Activated naive CD4-positive, alpha-beta T cell treated with anti-CD3 and anti-CD28 coated beads, Interleukin-2, amount 50 U/mL, for 24 hours (primary cell): ENCODE measurements at regions not wholly inside any gene's neighbourhood (a gene's known extent, or its start where the extent isn't known, plus 50 kb on each side); places are given as distances from the start of the nearest gene placed in this dataset.
A peak's percentile ranks its signal among the peaks of the same experiment; 100 is the strongest.

Experiments used
- H3K27ac Mint-ChIP-seq: one replicate; pipeline ENCODE4 v1.8.0; 2021; ENCODE audit warnings: mild to moderate bottlenecking, mixed read lengths
- H3K27me3 Mint-ChIP-seq: one replicate; pipeline ENCODE4 v1.8.0; 2021; ENCODE audit warnings: mixed read lengths
- H3K36me3 Mint-ChIP-seq: one replicate; pipeline ENCODE4 v1.8.0; 2021; ENCODE audit warnings: mixed read lengths
- H3K4me1 Mint-ChIP-seq: one replicate; pipeline ENCODE4 v1.8.0; 2021; ENCODE audit warnings: mixed read lengths
- H3K4me3 Mint-ChIP-seq: one replicate; pipeline ENCODE4 v1.8.0; 2021; ENCODE audit warnings: mild to moderate bottlenecking, mixed read lengths
- H3K9me3 Mint-ChIP-seq: one replicate; pipeline ENCODE4 v1.8.0; 2021; ENCODE audit warnings: mixed read lengths

DNA sequence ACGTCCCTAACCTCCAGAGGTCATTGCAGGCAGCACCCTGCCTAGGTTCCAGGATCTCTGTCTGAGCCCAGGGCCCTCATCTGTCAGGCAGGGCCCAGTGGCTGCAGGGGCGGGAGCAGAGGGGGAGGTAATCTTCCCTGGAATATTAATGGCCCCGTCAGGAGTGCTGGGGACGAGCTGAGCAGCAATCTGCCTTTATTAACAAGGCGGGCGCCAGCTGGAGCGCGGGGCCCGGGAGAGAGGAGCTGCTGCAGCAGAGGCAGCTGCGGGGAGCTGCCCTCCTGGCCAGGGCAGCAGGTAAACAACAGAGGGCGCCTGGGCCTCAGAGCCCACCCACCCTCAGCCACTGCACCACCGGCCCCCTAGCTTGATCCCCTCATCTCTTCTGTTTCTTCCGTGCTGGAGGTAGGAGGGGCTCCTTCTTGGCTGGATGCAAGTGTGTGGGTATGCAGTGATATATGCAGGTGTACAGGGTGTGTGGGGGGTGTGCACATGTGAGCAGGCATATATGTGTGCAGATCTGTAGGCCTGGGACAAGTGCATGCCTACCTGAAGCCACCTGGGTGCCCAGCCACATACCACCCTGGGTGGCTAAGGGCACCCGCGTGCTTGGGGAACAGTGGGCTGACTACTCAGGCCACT is 131.8 kb upstream of the MLN start:
- Mint-ChIP-seq H3K4me3 (no peak overlapping the region), H3K27ac (no peak overlapping the region)

DNA sequence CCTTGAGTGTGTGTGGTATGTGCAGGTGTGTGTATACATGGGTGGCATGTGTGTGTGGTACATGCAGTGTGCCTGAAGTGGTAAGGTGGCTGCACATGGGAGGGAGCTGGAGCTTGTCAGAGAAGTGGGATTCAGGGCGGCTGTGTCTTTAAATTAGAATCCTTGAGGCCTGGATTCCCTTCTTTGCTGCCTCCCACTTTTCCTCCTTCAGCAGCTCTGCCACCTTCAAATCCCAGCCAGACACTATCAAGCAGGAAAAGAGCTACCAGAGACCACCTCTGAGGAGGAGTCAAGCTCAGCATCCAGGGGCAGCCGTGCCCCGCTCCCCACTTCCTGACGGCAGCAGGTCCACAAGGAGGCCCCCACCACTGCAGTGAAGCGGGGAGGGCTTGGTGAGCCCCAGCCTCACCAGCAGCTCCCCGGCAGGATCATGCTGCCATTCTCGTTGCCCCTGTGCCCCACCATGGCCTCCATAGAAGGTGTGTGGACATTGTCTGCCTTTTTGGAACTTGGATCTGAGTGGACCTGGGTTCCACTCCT is 131.0 kb upstream of the MLN start:
- no peaks in the 10 kb centered on the region for H3K9me3 Mint-ChIP-seq
- no peak overlapping the region for H3K4me3 Mint-ChIP-seq
- H3K27me3 Mint-ChIP-seq: no peaks in the 10 kb centered on the region
- no peaks in the 10 kb centered on the region for H3K36me3 Mint-ChIP-seq
- no peaks in the 10 kb centered on the region for H3K4me1 Mint-ChIP-seq
- no peak overlapping the region for H3K27ac Mint-ChIP-seq

More for the DNA sequence above, 131.8 kb upstream of the MLN start:
- H3K36me3 Mint-ChIP-seq: no peaks in the 10 kb centered on the region
- H3K9me3 Mint-ChIP-seq: no peaks in the 10 kb centered on the region
- H3K27me3 Mint-ChIP-seq: no peaks in the 10 kb centered on the region
- no peaks in the 10 kb centered on the region for H3K4me1 Mint-ChIP-seq

DNA sequence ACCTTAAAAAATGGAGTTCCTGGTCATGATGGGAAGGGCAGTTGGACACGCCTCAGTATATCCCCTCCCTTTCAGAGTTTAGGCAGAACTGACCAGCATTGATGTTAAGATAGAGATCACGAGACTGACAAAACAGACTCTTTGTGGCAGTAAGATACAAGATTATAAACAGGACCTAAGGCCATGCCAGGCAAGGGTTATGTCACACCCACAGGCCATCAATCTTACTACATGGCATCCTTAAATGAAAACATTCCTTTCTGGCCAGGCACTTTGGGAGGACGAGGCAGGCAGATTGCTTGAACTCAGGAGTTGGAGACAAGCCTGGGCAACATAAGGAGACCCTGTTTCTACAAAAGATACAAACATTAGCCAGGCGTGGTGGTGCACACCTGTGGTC is 129.3 kb upstream of the MLN start:
- no peaks in the 10 kb centered on the region for H3K27me3 Mint-ChIP-seq
- no peak overlapping the region for H3K27ac Mint-ChIP-seq
- no peaks in the 10 kb centered on the region for H3K9me3 Mint-ChIP-seq
- H3K36me3 Mint-ChIP-seq: no peaks in the 10 kb centered on the region
- no peaks in the 10 kb centered on the region for H3K4me1 Mint-ChIP-seq
- no peak overlapping the region for H3K4me3 Mint-ChIP-seq

DNA sequence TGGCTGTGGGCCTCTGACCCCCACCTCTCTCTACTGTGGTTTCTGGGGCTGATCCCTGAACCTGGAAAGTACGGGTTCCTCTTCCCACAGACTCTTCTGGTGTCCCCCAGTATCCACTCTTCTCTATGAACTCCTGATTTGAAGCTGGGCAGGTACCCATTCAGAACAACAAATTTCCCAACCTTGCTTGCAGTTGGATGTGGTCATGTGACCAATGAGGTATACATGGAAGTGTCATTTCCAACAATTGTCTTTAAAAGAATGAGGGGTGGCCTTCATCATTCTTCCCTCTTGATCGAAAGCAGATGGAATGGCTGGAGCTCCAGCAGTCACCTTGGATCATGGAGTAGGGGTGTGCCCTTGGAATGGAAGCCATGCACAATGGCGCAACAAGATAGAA is 128.0 kb upstream of the MLN start:
- Mint-ChIP-seq H3K27me3 (no peaks in the 10 kb centered on the region), H3K4me1 (no peaks in the 10 kb centered on the region), H3K4me3 (no peak overlapping the region), H3K9me3 (no peaks in the 10 kb centered on the region), H3K36me3 (no peaks in the 10 kb centered on the region), H3K27ac (peak overlapping the region; percentile 41)

DNA sequence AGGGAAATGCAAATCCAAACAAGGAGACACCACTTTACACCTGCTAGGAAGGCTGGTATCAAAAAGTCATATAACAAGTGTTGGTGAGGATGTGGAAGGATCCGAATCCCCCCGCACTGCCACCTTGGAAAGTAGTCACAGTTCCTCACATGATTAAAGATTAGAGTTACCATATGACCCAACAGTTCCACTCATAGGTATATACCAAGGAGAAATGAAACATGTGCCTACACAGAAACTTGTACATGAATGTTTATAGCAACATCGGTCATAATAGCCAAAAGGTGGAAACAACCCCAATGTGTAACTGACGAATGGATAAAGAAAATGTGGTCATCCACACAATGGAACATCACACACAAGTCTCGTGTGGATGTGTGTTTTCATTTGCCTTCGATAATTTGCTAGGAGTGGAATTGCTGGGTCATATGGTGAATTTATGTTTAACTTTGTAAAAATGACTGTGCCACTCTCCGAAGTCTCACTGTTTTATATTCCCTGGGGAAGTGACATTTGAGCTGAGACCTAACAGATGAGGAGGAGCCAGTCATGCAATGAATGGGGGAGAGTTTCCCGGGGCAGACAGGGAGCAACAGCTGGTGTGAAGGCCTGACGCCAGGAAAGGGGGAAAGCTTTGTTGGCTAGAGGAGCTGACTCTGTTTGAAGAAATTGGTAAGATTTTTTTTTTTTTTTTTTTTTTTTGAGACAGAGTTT is 125.9 kb upstream of the MLN start:
- Mint-ChIP-seq H3K9me3 (no peaks in the 10 kb centered on the region), H3K4me1 (no peaks in the 10 kb centered on the region), H3K27me3 (no peaks in the 10 kb centered on the region), H3K36me3 (no peaks in the 10 kb centered on the region), H3K4me3 (no peak overlapping the region), H3K27ac (no peak overlapping the region)

DNA sequence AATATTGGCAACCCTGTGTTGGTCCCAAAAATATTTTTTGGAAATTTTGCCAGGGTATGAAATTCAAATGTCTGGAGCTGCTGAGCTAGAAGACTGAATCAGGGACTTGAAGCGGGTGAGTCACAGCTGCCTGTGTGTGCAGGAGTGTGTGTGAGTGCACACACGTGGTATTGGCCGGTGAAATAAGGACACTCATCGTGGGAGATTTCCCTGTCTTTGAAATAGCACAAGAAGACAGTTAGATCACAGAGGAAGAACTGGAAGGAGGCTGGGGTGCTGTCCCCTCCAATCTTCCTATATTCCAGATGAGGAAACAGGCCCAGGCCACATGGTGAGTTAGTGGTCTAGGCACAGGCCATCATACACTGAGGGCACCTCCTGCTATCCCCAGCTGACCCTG is 123.8 kb upstream of the MLN start:
- Mint-ChIP-seq H3K36me3 (no peaks in the 10 kb centered on the region), H3K27ac (no peak overlapping the region), H3K27me3 (no peaks in the 10 kb centered on the region), H3K4me1 (peaks cover 8% of the 10 kb centered on the region), H3K4me3 (no peak overlapping the region), H3K9me3 (no peaks in the 10 kb centered on the region)

DNA sequence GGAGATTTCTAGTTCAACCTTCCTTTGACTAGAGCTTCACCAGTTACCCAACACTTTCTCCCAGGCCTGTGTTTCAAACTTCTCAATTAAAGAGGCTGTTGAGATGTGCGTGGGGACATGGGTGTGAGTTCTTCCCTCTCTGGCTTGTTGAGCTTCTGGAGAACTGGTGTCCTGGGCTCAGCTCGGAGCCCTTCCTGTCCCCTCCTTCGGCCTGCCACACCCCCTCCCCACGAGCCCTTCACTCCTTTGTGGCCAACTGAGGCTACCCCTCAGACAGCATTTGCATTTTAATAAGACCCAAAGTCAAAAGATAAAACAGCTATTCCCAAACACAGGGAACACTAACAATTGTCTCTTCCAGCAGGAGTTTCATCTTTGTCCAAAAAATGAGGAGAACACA is 123.3 kb upstream of the MLN start:
- no peaks in the 10 kb centered on the region for H3K27me3 Mint-ChIP-seq
- peaks cover 8% of the 10 kb centered on the region for H3K4me1 Mint-ChIP-seq
- H3K36me3 Mint-ChIP-seq: no peaks in the 10 kb centered on the region
- no peak overlapping the region for H3K27ac Mint-ChIP-seq
- H3K4me3 Mint-ChIP-seq: no peak overlapping the region
- H3K9me3 Mint-ChIP-seq: no peaks in the 10 kb centered on the region

DNA sequence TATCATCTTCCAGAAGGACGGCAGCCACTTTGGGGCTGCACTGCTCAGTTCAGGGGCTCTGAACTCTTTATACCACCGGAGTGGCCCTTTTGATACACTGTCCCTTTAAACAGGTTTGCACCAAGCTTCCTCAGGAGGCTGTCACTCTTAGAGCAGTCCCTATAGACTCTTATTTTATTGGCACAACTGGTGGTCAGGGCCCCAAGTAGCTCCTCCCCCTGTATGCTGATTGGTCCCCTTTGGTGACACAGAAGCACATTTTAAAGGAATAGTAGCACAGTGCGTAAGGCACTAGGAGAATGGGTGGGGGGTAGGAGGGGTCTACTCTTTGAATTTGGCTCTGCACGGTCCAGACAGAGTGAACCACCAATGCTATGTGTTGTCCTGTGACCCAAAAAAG is 122.6 kb upstream of the MLN start:
- H3K27ac Mint-ChIP-seq: no peak overlapping the region

DNA sequence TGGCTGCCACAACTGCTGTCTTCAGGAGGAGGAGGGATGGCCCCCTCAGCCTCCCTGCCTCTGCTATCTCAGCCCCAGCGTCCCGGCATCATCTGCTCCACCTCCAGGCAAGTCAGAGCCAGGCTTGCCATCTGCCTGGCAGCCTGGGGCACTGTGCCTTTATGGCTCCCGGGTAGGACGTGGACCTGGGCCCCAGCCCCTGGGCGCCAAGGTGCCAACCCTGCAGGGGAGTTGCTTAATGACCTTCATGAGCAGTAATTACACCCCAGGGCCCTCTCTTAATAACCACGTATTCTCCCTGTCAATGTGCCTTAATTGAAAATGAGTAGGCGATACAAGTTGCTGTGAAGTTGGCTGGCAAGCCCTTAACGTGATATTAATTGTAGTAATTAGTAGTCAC is 122.1 kb upstream of the MLN start:
- Mint-ChIP-seq H3K4me1 (peaks cover 12% of the 10 kb centered on the region), H3K27me3 (no peaks in the 10 kb centered on the region), H3K9me3 (no peaks in the 10 kb centered on the region), H3K4me3 (no peak overlapping the region), H3K27ac (no peak overlapping the region), H3K36me3 (no peaks in the 10 kb centered on the region)

More for the DNA sequence above, 122.6 kb upstream of the MLN start:
- Mint-ChIP-seq H3K9me3 (no peaks in the 10 kb centered on the region), H3K27me3 (no peaks in the 10 kb centered on the region), H3K36me3 (no peaks in the 10 kb centered on the region), H3K4me1 (peaks cover 8% of the 10 kb centered on the region), H3K4me3 (no peak overlapping the region)

DNA sequence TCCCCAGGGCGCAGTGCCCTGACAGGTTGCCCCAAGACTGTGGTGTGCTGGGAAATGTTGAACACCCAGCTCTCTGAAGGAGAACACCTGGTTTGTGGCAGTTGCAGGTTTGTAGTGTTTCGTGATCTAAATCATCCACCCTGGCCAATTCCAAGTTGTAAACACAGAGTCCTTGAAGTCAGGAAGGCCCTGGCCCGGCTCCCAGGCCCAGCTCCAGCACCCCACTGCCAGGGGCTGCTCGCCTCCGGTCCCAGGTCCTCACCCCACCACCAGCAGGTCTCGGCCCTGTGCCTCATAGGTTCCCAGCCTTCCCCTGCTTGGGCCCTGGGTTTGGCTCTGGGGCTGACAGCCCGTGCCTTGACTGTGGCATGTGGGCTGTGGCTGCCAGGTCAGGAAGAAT is 121.4 kb upstream of the MLN start:
- Mint-ChIP-seq H3K27me3 (no peaks in the 10 kb centered on the region), H3K4me1 (peaks cover 12% of the 10 kb centered on the region), H3K4me3 (no peak overlapping the region), H3K27ac (no peak overlapping the region), H3K9me3 (no peaks in the 10 kb centered on the region), H3K36me3 (no peaks in the 10 kb centered on the region)

DNA sequence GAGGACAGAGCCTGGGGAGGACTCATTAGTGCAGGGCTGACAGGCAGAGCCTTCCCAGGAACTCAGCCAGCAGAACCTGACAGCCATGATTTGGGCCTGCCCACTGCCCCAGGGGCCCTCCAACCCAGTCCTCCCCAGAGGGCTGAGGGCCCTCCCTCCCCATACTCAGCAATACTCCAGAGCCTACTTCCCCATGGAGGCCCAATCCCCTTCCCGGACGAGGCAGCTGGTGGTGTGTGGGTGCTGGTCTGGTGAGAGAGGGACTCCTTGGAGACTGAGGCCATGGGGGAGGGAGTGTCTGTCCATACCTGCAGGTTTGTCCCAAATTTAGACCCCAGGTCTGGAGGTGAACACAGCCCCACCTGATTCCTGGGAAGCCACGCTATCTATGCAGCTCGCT is 120.9 kb upstream of the MLN start:
- H3K27ac Mint-ChIP-seq: no peak overlapping the region

DNA sequence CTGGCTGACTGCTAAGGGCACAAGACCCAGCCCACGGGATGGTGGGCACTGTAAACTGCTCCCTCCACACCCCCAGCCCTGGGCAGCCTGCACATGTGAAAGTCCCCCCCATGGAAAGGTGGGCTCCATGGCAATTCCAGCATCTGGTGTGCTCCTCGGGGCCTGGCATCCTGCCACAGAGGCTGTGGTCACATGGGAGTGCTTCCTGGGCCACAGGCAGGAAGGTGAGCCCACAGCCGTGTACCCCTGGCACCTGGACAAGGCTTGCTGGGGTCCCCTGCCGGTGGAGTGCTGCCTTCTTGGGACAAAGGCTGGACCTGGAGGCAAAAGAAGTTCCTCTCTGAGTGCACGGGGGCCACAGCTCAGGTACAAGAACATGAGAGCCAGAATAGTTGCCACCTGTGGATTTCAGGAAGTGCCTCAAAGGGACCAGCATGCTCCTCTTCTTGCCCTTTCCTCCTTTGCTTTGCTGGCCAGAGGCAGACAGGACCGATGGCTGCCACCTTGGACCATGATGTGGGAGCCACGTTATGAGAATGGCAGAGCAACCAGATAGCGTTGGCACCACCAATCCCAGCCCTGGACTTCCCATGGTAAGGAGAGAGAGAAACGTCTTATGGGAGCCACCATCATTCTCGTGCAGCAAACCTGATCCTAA is 120.2 kb upstream of the MLN start:
- no peak overlapping the region for H3K4me3 Mint-ChIP-seq
- peaks cover 12% of the 10 kb centered on the region for H3K4me1 Mint-ChIP-seq
- no peaks in the 10 kb centered on the region for H3K9me3 Mint-ChIP-seq
- H3K27ac Mint-ChIP-seq: no peak overlapping the region
- no peaks in the 10 kb centered on the region for H3K27me3 Mint-ChIP-seq
- H3K36me3 Mint-ChIP-seq: no peaks in the 10 kb centered on the region

More for the DNA sequence above, 120.9 kb upstream of the MLN start:
- no peaks in the 10 kb centered on the region for H3K27me3 Mint-ChIP-seq
- H3K36me3 Mint-ChIP-seq: no peaks in the 10 kb centered on the region
- no peak overlapping the region for H3K4me3 Mint-ChIP-seq
- peaks cover 12% of the 10 kb centered on the region for H3K4me1 Mint-ChIP-seq
- H3K9me3 Mint-ChIP-seq: no peaks in the 10 kb centered on the region

DNA sequence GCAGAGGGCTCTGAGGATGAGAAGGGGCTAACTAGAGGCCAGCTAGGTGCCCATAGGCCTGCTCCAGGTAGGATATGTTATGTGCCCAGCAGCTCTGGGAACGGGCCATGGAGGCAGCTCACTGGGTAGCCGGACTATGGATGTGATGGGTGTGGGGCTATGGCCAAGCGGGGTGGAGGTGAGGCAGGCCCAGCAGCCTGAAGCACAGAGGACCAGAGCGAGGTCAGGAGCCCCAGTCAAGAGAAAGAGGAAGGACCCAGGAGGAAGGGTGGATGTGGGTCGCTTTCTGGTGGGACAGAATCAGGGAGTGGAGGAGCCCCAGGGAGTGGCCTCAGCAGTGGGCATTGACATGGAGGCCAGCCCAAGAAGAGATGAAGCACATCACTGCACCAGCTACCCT is 117.9 kb upstream of the MLN start:
- Mint-ChIP-seq H3K36me3 (no peaks in the 10 kb centered on the region), H3K9me3 (no peaks in the 10 kb centered on the region), H3K27me3 (no peaks in the 10 kb centered on the region), H3K4me3 (no peak overlapping the region), H3K4me1 (peaks cover 12% of the 10 kb centered on the region), H3K27ac (no peak overlapping the region)

DNA sequence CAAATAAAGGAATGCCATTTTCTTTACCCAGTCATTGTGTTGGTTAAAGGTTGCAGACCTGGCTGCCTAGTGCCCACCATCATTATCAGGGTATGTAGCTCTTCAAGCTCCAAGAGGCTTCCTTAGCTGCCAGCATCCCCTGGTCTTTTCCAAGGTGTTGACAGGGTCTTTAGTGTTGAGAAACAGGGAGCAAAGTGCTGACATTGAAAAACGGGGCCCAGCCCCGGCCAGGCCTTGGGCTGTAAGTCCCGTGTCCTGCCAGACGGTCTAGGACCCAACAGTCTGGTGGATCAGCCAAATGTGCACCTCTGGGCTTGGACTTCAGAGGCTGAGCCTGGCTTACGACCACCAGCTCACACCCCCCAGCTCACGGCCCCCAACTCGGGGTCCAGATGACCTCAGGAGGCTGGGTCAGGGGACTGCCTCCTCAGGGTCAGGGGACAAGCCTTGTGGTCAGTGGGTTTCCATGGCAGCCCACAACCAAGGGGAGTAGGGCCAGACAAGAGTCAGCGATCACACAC is 114.4 kb upstream of the MLN start:
- no peaks in the 10 kb centered on the region for H3K27me3 Mint-ChIP-seq
- H3K4me3 Mint-ChIP-seq: no peak overlapping the region
- H3K4me1 Mint-ChIP-seq: peaks cover 30% of the 10 kb centered on the region
- H3K27ac Mint-ChIP-seq: no peak overlapping the region
- no peaks in the 10 kb centered on the region for H3K9me3 Mint-ChIP-seq
- H3K36me3 Mint-ChIP-seq: no peaks in the 10 kb centered on the region

DNA sequence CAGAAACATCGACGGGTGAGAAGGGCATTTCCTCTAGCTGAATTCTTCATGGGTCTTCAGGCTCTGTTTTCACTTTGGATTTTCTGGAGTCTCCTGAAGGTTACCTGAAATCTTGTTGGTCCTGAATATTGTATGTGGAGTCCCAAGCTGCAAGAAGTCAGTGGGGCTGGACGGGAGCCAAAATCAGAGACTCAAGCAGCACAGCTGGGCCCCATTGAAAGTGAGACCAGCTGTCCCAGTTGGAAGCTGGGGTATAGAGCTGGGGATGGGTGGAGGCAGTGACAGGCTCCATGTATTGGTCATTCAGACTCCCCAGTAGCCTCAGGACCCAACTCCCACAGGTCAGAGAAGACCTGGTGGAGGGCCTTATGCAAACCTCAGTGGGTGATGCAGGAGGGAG is 111.3 kb upstream of the MLN start:
- Mint-ChIP-seq H3K9me3 (no peaks in the 10 kb centered on the region), H3K4me1 (peaks cover 51% of the 10 kb centered on the region), H3K36me3 (no peaks in the 10 kb centered on the region), H3K27ac (peak overlapping the region; percentile 59), H3K27me3 (no peaks in the 10 kb centered on the region), H3K4me3 (peak overlapping the region; percentile 80)

DNA sequence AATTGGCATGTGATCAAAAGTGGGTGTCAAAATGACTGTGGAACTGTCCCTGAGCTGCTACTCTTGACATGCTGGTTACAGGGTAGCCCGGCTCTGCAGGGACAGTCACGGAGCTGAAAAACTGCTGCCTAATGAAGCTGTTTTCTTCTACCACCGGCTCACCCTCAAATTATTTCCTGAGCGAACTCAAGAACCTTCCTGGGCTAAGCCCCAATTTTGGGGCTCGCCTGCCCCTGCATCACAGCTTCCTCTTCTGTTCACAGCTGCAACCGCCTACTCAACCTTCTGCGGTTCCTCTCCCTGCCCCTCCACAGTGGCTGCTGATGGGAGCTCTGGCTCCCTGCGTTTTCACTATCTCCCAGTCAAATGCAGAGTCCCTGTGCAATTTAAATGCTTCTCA is 110.8 kb upstream of the MLN start:
- no peaks in the 10 kb centered on the region for H3K27me3 Mint-ChIP-seq
- peaks cover 55% of the 10 kb centered on the region for H3K4me1 Mint-ChIP-seq
- no peaks in the 10 kb centered on the region for H3K36me3 Mint-ChIP-seq
- peak overlapping the region; percentile 59 for H3K27ac Mint-ChIP-seq
- H3K9me3 Mint-ChIP-seq: no peaks in the 10 kb centered on the region
- H3K4me3 Mint-ChIP-seq: peak overlapping the region; percentile 80
